ENCODE measurements at regions not wholly inside any gene's neighbourhood (a gene's known extent, or its start where the extent isn't known, plus 50 kb on each side); places are given as distances from the start of the nearest gene placed in this dataset.

GRCh38 chr11:19365743-19366410 lies 125.1 kb upstream of the E2F8 start:
- no peak for DNase-seq (ENCODE audit: low read depth)

- no peak for DNase-seq (ENCODE audit: low read depth)
Measured at GRCh38 chr11:19359221-19360000, 118.7 kb upstream of the E2F8 start.

- DNase-seq (ENCODE audit: low read depth): no peak
Measured at GRCh38 chr11:19357943-19358342, 117.2 kb upstream of the E2F8 start.

- no peak for DNase-seq (ENCODE audit: low read depth)
Measured at GRCh38 chr11:19355601-19356000, 114.9 kb upstream of the E2F8 start.

GRCh38 chr11:19353287-19353850 lies 112.6 kb upstream of the E2F8 start:
- DNase-seq (ENCODE audit: low read depth): no peak

GRCh38 chr11:19352771-19353160 lies 112.0 kb upstream of the E2F8 start:
- DNase-seq (ENCODE audit: low read depth): no peak

- DNase-seq (ENCODE audit: low read depth): no peak
Measured at GRCh38 chr11:19352072-19352770, 111.5 kb upstream of the E2F8 start.

GRCh38 chr11:19351426-19351825 lies 110.7 kb upstream of the E2F8 start:
- DNase-seq (ENCODE audit: low read depth): no peak

GRCh38 chr11:19350160-19350559 lies 109.4 kb upstream of the E2F8 start:
- no peak for DNase-seq (ENCODE audit: low read depth)

GRCh38 chr11:19349340-19350025 lies 108.7 kb upstream of the E2F8 start:
- no peak for DNase-seq (ENCODE audit: low read depth)

GRCh38 chr11:19347911-19348310 lies 107.2 kb upstream of the E2F8 start:
- no peak for DNase-seq (ENCODE audit: low read depth)

- DNase-seq (ENCODE audit: low read depth): no peak
Measured at GRCh38 chr11:19345848-19346681, 105.3 kb upstream of the E2F8 start.

- no peak for DNase-seq (ENCODE audit: low read depth)
Measured at GRCh38 chr11:19345519-19345847, 104.7 kb upstream of the E2F8 start.

- DNase-seq (ENCODE audit: low read depth): no peak
Measured at GRCh38 chr11:19344661-19345518, 104.1 kb upstream of the E2F8 start.

- DNase-seq (ENCODE audit: low read depth): no peak
Measured at GRCh38 chr11:19342036-19342435, 101.3 kb upstream of the E2F8 start.

GRCh38 chr11:19338375-19338774 lies 97.6 kb upstream of the E2F8 start:
- no peak for DNase-seq (ENCODE audit: low read depth)

GRCh38 chr11:19337779-19338178 lies 97.0 kb upstream of the E2F8 start:
- DNase-seq (ENCODE audit: low read depth): no peak

GRCh38 chr11:19336331-19336730 lies 95.6 kb upstream of the E2F8 start:
- DNase-seq (ENCODE audit: low read depth): no peak

GRCh38 chr11:19332476-19332875 lies 91.7 kb upstream of the E2F8 start:
- DNase-seq (ENCODE audit: low read depth): no peak

- no peak for DNase-seq (ENCODE audit: low read depth)
Measured at GRCh38 chr11:19330416-19330815, 89.7 kb upstream of the E2F8 start.

Measured in non-pigmented ciliary epithelial cell (primary cell).